ENCODE measurements at regions not wholly inside any gene's neighbourhood (a gene's known extent, or its start where the extent isn't known, plus 50 kb on each side); places are given as distances from the start of the nearest gene placed in this dataset.

DNA sequence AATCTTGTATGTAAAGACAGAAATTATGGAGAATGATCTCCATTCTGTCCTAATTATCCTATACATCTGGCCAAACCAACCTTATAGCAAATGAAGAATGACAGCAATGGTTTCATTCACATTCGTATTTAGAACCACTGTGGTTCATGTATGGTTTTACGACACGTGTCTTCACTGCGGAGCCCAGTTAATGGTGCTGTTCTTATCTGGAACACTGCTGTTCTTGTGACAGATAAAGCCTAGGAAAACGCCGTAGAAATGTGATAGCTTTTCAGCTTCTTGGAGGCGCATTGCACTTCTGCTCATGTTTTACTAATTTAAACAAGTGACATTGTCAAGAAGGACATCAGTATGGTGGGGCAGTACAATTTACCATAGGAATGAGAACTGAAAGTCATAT lies 2266.4 kb upstream of the TENM3 start:
- DNase-seq = no peak

DNA sequence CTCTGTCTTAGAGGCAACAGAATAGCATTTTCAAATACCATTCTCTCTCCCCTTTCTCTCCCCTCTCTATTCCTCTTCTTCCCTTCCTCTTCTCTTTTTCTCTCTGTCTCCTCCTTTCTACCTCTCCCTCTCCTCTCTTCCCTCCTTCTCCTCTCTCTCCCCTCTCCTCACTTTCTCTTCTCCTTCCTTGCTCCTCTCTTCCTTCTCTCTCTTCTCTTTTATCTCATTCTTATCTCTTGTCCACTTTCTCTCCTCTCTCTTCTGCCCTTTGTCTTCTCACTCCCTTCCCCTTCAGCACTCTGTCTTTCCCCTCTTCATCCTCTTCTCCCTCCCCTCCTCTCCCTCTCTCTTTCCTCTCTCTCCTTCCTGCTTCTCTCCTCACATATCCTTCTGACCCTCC lies 2265.8 kb upstream of the TENM3 start:
- DNase-seq = no peak

DNA sequence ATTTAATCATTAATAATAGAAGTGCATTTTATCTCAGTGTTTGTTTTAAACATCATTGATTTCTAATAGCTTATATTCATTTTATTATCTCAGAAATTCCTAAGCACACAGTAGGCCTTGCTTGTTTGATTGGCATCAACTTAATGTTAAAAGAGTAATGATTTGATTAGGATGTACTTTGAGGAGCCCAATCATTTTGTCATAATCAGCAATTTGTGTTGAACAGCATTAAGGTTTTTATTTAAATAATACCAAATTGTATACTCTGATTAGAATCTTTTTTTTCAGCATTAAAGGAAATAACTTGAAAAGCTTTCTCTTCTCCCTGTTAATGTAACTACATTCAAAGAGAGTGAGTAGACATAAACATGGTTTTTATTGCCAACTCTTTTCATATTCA lies 2262.0 kb upstream of the TENM3 start:
- DNase-seq = no peak

DNA sequence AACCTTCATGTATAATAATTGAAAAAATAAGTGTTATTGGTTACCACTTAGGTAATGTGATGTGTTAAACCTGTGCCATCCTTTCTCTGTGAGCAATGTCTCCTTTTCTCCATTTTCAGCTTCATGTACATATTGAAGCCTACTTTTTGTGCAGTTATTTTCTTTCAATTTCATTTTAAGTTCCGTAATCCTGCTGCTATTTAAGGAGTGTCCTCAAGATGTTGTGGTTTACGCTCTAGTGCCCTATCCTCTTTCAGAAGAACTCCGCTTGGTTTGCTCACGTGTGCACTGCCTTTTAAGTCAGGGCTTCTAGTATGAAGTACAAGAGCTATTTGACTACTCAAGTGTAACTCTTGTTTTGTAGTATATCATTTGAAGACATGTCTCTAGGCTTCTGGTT lies 2253.2 kb upstream of the TENM3 start:
- no peak for DNase-seq

DNA sequence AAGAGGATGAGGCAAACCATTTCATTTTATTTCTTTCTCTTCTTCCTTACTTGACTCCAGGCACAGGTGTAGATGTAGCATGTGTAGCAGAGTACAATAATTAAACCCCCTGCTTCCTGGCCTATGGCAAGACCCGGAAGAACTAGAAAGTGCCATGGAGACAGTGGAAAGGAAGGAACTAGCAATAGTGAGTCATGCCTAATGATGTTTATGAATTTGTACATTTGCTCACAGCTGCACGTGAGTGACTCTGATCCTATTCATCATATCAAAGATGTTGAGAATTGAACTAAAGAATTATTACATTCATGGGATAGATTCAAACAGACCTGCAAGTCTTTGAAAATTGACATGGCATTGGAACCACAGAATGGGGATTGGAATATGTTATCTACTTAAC lies 2233.9 kb upstream of the TENM3 start:
- no peak for DNase-seq

DNA sequence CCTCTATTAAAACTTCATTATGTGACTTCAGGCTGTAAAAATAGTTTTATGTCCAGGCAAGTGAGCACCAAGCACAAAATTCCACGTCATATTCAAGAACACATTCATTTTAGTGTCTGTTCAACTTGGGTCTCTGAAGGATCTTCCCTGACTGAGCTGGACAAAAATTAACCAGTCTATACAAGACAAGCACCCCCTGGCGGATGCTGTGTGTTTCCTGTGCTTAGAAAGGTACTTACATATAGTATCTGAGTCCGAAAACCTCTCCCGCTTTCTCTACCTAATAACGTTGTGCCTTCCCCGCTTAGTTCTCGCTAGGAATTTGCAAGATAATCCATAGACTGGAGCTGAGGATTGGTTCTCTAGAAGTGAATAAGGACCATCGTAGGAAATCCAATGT lies 2214.5 kb upstream of the TENM3 start:
- DNase-seq = no peak

DNA sequence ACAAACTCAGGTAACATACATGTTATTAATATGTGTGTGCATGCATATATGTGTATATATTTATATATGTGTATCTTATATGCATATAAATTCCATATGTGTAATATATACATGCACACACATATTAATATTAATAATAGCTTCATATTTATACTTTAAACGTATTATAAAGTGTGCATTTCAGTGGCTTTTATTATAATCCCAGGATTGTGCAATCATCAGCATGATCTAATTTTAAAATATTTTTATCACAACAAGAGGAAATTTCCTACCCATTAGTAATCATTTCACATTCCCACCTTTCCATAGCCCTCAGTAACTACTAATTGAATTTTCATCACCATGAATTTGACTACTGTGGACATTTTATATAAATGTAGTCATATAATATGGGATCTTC lies 2211.9 kb upstream of the TENM3 start:
- no peak for DNase-seq

DNA sequence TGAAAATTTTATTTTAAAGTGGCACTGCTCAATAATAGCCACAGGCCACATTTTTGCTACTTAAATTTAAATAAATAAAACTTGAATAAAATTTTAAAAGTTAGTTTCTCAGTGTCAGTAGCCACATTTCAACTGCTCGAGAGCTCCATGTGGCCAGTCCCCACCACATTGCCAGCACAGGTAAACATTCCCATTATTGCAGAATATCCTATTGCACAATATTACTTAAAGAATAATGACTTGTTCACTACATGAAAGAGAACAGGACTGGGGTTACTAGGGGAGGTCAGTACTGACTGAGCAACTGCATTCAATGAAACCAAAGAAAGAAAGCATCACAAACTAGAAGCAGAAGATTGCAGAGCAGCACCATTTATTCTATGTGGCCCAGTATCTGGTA lies 2201.6 kb upstream of the TENM3 start:
- DNase-seq = no peak

DNA sequence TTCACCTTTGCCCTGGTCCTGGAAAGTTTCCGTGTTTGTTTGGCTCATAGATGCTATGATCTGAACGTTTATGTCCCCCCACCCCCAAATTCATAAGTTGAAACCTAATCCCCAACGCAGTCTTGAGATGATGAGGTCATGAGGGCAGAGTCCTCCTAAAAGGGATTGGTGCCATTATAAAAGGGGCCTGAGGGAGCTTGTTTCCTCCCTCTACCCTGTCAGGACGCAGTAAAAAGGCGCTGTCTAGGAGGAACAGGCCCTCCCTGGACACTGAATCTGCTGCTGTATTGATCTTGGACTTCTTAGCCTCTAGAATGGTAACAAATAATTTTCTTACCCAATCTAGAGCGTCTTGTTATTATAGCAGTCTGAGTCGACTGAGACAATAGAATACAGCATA lies 2190.6 kb upstream of the TENM3 start:
- no peak for DNase-seq

DNA sequence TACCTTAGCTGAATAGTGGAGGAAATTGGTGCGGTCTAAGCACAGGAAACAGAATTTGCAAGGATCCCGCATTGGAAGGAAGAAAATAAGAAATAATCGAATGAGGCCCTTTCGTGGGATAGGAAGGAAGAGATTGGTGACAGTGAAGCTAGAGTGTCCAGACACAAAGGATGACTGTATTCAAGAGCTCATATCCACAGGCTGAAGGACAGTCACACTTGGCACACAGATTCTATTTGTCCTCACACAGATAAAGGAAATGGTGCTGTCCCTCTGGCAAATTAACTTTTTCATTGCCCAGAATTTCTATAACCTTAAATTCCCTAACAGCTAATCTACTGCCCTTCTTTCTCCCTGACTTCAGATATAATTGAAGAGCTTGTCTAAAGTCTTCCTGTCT lies 2188.9 kb upstream of the TENM3 start:
- DNase-seq = no peak

DNA sequence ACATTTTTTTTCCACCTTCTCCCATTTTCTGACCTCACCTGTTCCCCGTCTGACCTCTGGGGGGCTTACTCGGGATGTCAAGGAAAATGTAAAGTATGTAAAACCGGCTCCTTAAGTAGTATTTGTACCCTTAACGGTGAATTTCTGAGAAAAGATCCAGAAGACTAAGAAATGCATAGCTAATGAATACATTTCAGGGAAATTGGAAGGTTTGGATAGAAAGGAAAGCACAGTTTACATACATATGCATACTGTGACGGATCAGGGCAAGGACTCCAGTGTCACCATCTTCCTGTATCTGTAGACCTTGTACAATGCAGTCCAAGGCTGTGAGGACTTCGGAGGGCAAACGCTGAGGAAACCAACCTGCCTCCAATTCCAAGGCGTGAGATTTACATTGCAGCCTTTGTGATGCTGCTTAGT lies 2185.9 kb upstream of the TENM3 start:
- DNase-seq = no peak

DNA sequence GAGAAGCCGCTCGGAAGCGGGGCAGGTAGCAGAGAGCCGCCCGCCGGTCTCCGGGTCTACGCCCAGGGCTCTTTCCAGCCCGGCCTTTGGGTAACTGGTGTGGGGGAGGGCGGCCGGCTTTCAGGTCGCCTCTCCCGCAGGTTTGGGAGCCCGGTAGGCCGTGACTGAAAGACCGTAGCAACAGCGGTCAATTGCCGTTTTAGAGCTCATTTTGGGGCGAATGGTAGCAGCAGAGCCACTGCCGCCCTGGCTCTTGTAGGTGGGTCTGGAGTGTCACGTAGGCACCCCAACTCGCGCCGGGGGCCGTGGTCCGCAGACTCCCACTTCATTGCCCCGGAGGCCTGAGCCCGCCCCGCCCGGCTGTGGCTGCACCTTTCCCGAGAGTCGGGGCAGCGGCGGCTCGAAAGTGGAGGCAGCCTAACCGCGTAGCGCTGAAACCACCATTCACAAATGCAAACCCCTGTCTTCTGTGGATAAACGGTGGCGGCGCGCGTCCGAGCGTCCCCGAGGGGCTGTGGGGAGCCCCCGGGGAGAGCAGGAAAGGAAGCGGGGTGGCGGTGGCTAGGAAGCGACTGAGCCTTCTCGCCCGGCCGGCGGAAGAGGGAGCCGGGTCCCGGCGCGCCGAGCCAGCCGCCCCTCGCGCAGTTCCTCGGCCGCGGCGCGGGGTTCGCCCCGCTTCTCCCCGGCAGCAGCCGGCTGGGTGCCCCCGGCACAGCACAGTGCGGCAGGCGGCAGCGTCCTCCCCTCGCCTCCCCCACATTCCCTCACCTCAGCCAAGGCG lies 2185.1 kb upstream of the TENM3 start:
- DNase-seq = no peak

DNA sequence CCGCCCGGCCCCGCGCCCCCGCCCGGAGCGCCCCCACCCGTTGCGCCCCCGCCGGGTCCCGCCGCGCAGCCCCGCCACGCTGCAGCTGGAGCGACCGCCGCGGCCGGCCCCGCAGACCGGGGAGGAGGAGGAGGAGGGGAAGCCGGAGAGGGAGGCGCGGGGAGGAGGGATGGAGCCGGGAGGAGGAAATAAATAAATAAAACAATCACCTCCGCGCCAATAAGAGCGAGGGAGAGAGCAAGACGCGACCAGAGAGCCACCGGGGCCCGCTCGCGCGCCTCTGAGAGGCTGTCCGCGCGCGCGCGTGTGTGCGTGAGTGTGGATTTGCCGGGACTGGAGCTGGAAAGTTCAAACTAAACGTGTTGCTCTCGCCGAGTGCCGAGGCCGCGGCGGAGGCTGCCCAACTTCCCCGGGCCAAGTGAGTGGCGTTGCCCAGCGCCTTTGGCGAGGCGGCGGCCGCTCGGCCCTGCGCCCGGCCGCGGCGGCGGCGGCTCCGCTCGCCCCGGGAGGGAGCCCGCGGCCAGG lies 2184.4 kb upstream of the TENM3 start:
- DNase-seq = no peak

DNA sequence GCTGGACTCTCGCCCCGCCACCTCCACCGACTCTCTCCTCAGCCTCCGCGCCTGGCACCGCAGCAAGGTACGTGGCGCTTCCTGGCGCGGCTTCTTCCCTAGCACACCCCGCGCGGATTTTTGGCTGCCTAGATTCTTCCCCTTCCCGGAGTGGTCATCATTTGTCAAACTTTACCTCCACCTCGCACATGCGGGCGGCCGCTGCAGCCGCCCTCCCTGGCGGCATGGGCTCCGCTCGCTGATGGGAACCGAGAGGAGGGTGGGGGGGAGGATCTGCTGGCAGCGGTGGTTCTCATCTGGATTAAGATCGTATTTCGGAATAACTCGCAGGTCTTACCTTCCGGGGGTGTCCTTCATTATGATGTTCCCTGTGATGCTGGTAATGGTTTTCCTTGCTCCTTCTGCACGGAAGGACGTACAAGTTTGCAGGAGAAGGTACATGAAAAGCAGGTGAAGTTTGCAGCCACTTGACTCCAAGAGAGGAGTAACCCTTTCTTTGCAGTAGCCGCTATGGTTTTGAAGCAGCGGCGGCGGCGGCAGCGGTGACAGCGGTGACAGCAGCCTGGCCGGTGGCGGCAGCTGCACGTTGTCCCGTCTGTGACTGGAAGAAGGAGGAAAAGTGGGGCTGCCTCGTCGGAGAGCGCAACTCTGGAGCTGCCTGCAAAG lies 2183.9 kb upstream of the TENM3 start:
- DNase-seq = no peak

DNA sequence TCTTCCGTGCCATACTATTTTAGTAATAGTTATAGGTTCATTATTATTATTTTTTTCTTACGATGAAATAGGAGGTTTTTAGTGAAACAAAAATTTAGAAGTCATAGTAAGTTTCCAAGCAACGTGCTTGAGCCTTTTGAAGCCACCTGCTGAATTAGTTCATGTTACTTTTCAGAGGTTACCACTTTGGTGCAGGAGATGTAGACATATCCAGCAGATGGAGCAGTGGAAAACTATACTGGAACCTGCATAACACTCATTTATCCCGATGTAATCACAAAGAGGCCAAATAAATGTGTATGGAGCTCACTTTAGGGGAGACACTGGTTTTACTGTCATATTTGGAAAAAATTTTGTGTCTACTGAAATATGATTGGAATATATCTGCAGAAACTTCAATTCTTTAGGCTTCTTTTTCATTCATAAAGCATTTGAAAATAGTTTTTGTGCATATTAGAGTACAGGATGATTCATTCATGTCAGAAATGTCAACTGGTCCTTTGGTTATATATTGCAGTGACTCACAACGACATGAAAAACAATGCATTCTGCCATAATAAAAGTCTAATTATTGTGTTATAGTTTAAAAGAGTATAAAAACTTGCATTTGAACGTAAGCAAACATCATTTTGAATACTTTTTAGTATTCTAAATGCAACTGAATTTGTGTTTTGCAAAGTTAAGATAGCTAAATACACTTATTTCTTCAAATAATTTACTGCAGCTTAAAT lies 2182.9 kb upstream of the TENM3 start:
- DNase-seq = no peak

DNA sequence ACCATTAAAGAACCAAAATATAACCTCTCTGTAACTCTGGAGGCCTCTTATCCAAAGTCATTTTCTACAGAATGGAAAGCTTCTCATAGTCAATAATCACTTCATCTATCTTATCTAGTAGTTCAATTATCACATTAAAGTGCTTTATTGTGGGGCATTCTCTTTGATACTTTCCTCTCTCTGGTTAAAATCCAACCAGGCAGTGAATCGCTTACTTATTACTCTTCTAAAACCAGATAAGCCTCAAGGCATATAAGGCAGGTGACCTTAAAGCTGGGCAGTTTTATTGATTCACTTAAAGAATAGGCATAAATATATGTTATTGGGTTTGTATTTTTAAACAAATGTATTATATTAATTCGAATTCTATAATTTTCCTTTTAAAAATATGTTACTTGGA lies 2162.1 kb upstream of the TENM3 start:
- no peak for DNase-seq

DNA sequence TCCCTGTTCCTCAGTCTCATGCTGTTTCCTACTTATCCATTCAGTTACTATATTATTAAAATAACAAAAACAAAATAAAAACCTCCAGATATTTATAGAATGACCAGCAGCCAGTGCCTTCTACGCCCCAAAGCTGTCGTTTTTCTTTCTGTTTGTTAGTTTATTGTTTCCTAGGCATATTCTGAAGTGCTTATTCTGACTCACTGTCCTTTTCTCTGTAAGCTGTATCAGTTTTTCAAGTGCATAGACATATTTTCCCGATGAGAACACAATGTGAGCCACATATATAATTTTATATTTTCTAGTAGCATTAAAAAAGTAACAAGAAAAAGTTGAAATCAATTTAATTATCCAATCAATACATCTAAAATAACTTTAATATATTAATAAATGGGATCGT lies 2158.6 kb upstream of the TENM3 start:
- DNase-seq = no peak

DNA sequence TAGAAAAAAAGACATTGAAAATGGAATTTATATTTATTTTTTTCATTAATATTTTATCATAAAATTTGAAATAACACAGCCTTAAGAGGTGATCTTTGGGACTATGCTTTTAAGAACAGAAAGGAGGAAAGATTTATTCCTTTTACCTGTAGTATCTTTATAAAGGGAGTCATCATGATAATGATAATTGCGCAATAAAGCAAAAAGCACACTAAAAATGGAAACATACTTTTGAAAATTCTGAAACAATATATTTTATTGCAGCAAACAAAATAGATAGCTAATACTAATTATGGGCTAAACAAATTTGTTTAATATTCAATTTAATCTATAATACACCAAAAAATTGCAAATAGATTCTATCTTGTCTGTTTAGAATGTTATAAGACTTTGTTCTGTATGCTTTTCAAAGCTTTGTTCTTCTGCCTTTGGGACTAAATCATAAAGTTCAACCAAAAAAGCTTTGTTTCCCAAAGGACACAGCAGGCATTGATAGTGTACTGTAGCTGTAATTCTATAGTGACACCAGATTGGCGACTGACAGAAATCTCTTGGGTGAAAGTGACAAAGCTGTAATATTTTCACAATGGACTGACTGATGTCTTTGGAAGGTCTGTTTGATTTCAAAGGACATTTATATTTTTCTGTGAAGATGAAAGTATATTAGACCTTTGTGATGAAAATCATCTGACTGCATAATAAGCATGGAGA lies 2156.6 kb upstream of the TENM3 start:
- DNase-seq = no peak

DNA sequence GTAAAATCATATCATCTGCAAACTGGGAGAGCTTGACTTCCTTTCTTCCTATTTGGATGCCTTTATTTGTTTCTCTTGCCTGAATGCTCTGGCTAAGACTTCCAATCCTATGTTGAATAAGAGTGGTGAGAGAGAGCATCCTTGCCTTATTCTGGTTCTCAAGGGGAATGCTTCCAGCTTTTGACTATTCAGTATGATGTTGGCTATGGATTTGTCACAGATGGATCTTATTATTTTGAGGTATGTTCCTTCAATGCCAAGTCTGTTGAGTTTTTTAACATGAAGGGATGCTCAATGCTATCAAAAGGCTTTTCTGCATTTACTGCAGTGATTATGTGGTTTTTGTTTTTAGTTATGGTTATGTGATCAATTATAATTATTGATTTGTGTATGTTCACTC lies 2144.6 kb upstream of the TENM3 start:
- no peak for DNase-seq

DNA sequence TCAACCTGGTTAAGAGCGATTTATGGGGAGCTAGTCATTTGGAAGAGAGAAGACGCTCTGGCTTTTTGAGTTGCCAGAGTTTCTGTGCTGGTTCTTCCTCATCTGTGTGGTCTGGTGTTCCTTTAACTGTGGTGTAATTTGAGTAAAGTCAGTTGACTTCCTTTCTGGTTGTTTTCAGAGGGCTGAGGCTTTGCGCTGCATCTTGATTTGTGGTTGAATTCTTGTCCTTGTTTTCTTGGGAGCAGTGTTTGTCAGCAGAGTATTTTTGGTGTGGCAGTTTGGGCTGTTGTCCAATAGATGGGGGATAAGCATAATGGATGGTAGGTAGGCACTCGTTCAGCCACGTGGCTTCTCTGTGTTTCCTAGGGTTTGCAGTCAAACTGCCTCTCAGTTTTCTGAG lies 2143.2 kb upstream of the TENM3 start:
- DNase-seq = no peak

DNA sequence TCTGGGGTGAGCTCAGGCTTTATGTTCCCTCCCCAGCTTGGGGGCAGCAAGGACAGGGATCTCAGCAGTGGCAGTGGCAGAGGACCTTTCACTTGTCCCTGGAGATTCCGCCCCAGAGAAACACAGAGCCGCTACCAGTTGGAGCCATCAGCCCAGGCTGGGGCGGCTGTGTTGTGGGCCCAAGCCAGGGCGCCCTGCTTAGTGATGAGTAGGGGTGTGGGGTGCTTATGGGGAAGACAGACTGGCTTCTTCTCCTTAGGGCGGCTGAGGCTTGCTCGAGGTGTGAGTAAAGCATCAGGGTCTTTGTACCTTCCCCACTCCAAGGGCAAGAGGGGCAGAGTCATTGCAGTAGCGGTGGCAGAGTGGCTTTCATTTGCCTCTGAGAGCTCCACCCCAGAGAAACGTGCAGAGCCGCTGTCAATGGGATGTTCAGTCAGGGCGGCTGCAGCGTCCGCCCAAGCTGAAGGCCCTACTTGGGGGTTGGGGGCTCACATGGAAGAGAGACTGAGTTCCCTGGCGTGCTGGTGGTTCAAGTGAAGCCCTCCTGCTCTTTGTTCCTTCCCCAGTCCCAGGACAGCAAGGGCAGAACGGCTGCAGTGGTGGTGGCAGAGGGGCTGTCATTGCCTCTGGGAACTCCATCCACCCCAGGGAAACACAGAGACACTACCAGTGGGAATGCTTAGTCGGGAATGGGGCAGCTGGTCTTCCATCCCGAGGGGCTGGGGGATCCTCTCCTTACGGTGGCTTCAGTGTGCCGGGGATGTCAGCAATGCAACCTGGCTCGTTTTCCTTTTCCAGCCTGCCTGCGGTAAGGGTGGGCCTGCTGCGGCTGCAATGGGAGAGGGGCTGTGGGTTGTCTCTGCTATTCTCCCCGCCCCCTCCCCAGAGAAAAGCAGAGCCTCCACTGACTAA lies 2142.5 kb upstream of the TENM3 start:
- DNase-seq = no peak

All from activated T-cell treated with anti-CD3 and anti-CD28 coated beads for 4 hours (primary cell).